ENCODE measurements at regions not wholly inside any gene's neighbourhood (a gene's known extent, or its start where the extent isn't known, plus 50 kb on each side); places are given as distances from the start of the nearest gene placed in this dataset.
A peak's percentile ranks its signal among the peaks of the same experiment; 100 is the strongest.

DNA sequence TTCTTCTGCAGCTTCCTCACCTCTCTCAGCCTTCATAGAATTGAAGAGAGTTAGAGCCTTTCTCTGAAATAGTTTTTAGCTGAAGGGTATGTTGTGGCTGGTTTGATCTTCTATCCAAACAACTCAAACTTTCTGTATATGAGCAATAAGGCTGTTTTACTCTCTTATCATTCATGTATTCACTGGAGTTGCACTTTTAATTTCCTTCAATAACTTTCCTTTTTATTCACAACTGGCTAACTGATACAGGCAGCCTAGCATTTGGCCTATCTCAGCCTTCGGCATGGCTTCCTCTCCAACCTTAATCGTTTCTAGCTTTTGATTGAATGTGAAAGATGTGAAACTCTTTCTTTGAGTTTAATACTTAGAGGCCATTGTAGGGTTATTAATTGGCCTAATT lies 109.3 kb downstream of the GTPBP8 start:
- Mint-ChIP-seq H3K4me1 (ENCODE audit: low read depth) (peaks cover 6% of the 10 kb centered on the region), H3K27ac (no peak overlapping the region), H3K36me3 (no peaks in the 10 kb centered on the region), H3K9me3 (no peaks in the 10 kb centered on the region), H3K4me3 (no peak overlapping the region), H3K27me3 (no peaks in the 10 kb centered on the region)
- POLR2A ChIA-PET = no interaction called here
- DNase-seq = no peak
- intact Hi-C loops (cut with micrococcal nuclease) = no loop called here
- CTCF ChIA-PET = no interaction called here

GRCh38 chr3:113103588-113103987 lies 107.8 kb upstream of the BOC start:
- CTCF ChIA-PET = no interaction called here
- Mint-ChIP-seq H3K4me1 (ENCODE audit: low read depth) (peaks cover 2% of the 10 kb centered on the region), H3K4me3 (no peak overlapping the region), H3K9me3 (no peaks in the 10 kb centered on the region), H3K36me3 (no peaks in the 10 kb centered on the region), H3K27ac (no peak overlapping the region), H3K27me3 (no peaks in the 10 kb centered on the region)
- intact Hi-C loops (cut with micrococcal nuclease) = no loop called here
- POLR2A ChIA-PET = no interaction called here
- DNase-seq = no peak

DNA sequence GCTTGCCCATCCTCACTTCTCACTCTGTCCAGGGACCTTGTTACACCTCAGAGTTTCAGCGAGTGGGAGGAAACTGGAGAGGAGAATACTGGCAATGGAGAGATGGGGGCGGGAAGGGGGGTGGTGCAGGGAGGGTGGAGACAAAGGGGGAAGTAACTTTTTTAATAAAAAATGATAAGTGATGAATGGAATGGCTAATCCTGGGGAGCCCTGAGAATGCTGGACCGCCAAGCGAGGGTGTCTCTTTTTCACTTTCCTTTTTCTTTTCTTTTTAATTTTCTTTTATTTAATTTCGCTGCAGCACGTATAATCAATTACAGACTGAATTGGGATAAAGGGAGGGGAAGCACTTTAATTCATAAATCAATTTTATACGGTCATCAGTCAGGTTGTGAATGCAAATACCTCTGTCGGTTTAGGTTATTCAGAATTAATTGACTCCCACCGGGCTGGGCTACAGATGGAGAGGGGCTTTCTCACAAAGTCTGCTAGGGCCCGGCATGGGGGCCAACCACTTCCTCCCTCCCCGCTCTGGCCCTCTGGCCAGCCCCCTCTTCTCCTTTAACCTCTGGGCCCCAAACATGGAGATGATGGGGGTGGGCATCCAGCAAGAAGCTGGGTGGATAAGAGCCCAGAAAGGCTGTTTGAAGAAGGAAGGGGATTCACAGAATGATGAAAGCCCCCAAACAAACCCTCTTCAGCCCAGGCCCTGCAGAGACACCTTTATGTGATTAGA lies 106.8 kb upstream of the BOC start:
- intact Hi-C loops (cut with micrococcal nuclease) = no loop called here
- H3K36me3 Mint-ChIP-seq = no peaks in the 10 kb centered on the region
- no peak for DNase-seq
- H3K4me3 Mint-ChIP-seq = no peak overlapping the region
- H3K27ac Mint-ChIP-seq = no peak overlapping the region
- no peaks in the 10 kb centered on the region for H3K9me3 Mint-ChIP-seq
- ChIA-PET CTCF (no interaction called here), POLR2A (no interaction called here)
- no peaks in the 10 kb centered on the region for H3K27me3 Mint-ChIP-seq
- H3K4me1 Mint-ChIP-seq (ENCODE audit: low read depth) = peaks cover 3% of the 10 kb centered on the region

GRCh38 chr3:113105093-113105449 lies 106.3 kb upstream of the BOC start:
- no peak overlapping the region for H3K4me3 Mint-ChIP-seq
- CTCF ChIA-PET = no interaction called here
- POLR2A ChIA-PET = no interaction called here
- no peaks in the 10 kb centered on the region for H3K36me3 Mint-ChIP-seq
- H3K4me1 Mint-ChIP-seq (ENCODE audit: low read depth) = peaks cover 4% of the 10 kb centered on the region
- intact Hi-C loops (cut with micrococcal nuclease) = no loop called here
- H3K27me3 Mint-ChIP-seq = no peaks in the 10 kb centered on the region
- H3K27ac Mint-ChIP-seq = no peak overlapping the region
- no peak for DNase-seq
- no peaks in the 10 kb centered on the region for H3K9me3 Mint-ChIP-seq

GRCh38 chr3:113105966-113106660 lies 105.2 kb upstream of the BOC start:
- H3K27me3 Mint-ChIP-seq = no peaks in the 10 kb centered on the region
- no peak for DNase-seq
- no peak overlapping the region for H3K4me3 Mint-ChIP-seq
- H3K36me3 Mint-ChIP-seq = no peaks in the 10 kb centered on the region
- ChIA-PET CTCF (no interaction called here), POLR2A (no interaction called here)
- peaks cover 10% of the 10 kb centered on the region for H3K4me1 Mint-ChIP-seq (ENCODE audit: low read depth)
- intact Hi-C loops (cut with micrococcal nuclease) = no loop called here
- H3K27ac Mint-ChIP-seq = no peak overlapping the region
- H3K9me3 Mint-ChIP-seq = no peaks in the 10 kb centered on the region

- Mint-ChIP-seq H3K36me3 (no peaks in the 10 kb centered on the region), H3K9me3 (no peaks in the 10 kb centered on the region), H3K27ac (no peak overlapping the region), H3K27me3 (no peaks in the 10 kb centered on the region), H3K4me3 (no peak overlapping the region), H3K4me1 (ENCODE audit: low read depth) (peaks cover 35% of the 10 kb centered on the region)
- no peak for DNase-seq
- ChIA-PET CTCF (no interaction called here), POLR2A (no interaction called here)
- intact Hi-C loops (cut with micrococcal nuclease) = no loop called here
Measured at GRCh38 chr3:113110267-113110666, 101.1 kb upstream of the BOC start.

DNA sequence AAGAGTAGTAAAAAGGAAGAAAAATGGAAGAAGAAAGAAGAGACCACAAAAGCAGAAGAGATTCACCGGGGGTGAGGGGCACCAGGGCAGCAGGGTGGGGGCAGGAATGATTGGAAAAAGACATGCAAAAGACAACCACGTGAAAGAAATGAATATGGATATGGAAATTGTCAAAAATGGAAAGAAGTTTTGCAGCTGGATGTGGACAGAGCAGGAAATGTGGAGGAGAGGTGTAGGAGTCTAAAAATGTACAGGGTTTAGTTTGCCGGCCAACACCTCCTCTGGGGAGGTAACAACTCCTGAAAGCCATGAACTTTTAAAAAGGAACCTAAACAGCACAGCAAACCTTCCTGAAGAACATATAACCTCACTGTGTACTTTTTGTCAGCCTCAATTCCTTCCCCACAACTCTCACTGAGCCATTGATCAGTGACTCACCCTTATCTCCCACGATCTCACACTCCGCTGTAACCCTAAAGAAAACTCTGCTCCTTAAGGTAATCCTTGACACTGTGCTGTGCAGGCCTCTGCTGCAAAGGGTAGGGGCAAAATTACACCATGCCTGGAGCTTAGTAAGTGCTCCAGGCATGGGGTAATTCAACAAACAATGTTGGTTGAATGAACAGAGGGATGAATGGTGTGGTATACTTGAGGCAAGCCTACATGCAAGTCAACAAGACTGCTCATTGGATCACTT lies 100.2 kb upstream of the BOC start:
- no peaks in the 10 kb centered on the region for H3K36me3 Mint-ChIP-seq
- DNase-seq = peak; percentile 35
- H3K27me3 Mint-ChIP-seq = no peaks in the 10 kb centered on the region
- intact Hi-C loops (cut with micrococcal nuclease) = no loop called here
- ChIA-PET CTCF (no interaction called here), POLR2A (no interaction called here)
- no peak overlapping the region for H3K27ac Mint-ChIP-seq
- no peak overlapping the region for H3K4me3 Mint-ChIP-seq
- peaks cover 35% of the 10 kb centered on the region for H3K4me1 Mint-ChIP-seq (ENCODE audit: low read depth)
- H3K9me3 Mint-ChIP-seq = no peaks in the 10 kb centered on the region

DNA sequence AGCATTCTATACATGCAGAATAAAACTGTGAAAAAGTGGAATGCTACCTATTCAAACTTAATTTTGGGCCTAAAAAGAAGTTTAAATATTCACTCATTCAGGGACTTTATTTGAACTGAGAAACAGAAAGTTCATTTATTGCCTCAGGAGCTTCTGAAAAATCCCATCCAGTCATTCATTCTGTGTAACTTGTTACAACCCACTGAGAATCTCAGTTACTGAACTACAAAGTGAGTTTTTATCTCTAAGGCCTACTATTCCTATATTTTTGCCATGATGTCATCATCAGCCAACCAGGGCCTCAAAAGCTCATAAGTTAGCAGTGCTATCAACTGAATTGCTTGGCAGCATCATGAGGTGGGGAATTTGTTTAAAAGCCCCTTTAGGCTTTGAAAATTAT lies 98.0 kb upstream of the BOC start:
- ChIA-PET POLR2A (no interaction called here), CTCF (interaction anchor here (1.7 kb wide), 1 partner anchor 175 kb away, joined by 11 read pairs; no protein-coding TSS in a partner anchor)
- Mint-ChIP-seq H3K27me3 (no peaks in the 10 kb centered on the region), H3K36me3 (no peaks in the 10 kb centered on the region), H3K9me3 (no peaks in the 10 kb centered on the region), H3K4me1 (ENCODE audit: low read depth) (peaks cover 35% of the 10 kb centered on the region), H3K27ac (no peak overlapping the region), H3K4me3 (no peak overlapping the region)
- no peak for DNase-seq
- intact Hi-C loops (cut with micrococcal nuclease) = loop anchor here (2.0 kb wide), 1 partner anchor 551 kb away; the partner anchor contains the start of gene SLC35A5

GRCh38 chr3:113117511-113118234 lies 93.7 kb upstream of the BOC start:
- Mint-ChIP-seq H3K9me3 (no peaks in the 10 kb centered on the region), H3K36me3 (no peaks in the 10 kb centered on the region), H3K27me3 (no peaks in the 10 kb centered on the region), H3K4me1 (ENCODE audit: low read depth) (peaks cover 14% of the 10 kb centered on the region), H3K27ac (no peak overlapping the region), H3K4me3 (no peak overlapping the region)
- ChIA-PET POLR2A (no interaction called here), CTCF (no interaction called here)
- DNase-seq = no peak
- intact Hi-C loops (cut with micrococcal nuclease) = no loop called here

DNA sequence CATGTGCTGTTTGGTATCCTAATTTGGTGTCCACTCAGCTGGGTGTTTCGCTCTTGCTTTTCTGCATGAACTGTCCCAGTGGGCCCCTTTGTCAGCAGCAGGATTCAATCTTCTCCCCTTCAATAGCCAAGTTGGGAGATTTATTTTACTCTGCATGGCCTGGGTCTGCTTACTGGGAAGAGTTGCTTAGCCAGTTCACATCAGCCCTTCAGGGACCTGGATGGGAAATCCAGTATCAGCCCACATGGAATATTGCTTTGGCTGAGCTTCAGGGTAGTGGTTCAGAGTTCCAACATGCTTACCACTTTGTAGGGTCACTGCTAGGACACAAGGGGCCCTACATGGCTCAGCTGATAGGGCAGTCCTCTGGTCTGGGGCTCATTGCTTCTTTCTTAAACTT lies 93.0 kb upstream of the BOC start:
- H3K27me3 Mint-ChIP-seq = no peaks in the 10 kb centered on the region
- no peak overlapping the region for H3K27ac Mint-ChIP-seq
- ChIA-PET CTCF (no interaction called here), POLR2A (no interaction called here)
- intact Hi-C loops (cut with micrococcal nuclease) = no loop called here
- H3K36me3 Mint-ChIP-seq = no peaks in the 10 kb centered on the region
- H3K4me3 Mint-ChIP-seq = no peak overlapping the region
- H3K9me3 Mint-ChIP-seq = no peaks in the 10 kb centered on the region
- peaks cover 8% of the 10 kb centered on the region for H3K4me1 Mint-ChIP-seq (ENCODE audit: low read depth)
- no peak for DNase-seq

DNA sequence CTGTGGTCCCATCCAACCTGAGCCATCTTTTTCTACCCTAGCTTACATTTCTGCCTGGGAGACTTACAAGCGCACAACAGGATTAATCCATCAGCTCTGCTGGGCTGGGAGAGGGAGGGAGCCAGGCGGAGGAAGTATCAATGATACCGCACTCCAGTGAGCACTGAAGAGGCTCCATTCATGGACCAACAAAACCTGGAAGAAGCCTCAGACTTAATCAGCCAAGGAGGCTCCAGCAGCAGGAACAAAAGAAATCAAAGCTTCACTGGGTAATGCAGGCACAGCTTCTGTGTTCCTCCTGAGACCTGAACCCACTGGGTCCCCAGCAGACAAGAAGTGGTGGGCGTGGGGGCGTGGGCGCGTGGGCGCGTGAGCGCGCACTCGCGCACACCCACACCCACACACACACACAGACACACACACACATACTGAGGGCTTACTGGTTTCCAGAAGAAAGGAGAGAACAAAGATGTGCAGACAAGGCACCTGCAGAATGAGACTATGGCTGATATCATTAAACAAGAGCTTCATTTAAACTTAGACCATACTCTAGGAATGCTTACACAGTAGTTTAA lies 87.0 kb upstream of the BOC start:
- POLR2A ChIA-PET = no interaction called here
- intact Hi-C loops (cut with micrococcal nuclease) = no loop called here
- H3K4me1 Mint-ChIP-seq (ENCODE audit: low read depth) = no peaks in the 10 kb centered on the region
- H3K9me3 Mint-ChIP-seq = no peaks in the 10 kb centered on the region
- H3K4me3 Mint-ChIP-seq = no peak overlapping the region
- no peak for DNase-seq
- no peaks in the 10 kb centered on the region for H3K36me3 Mint-ChIP-seq
- CTCF ChIA-PET = interaction anchor here (1.5 kb wide), 1 partner anchor 164 kb away, joined by 3 read pairs; no protein-coding TSS in a partner anchor
- no peak overlapping the region for H3K27ac Mint-ChIP-seq
- H3K27me3 Mint-ChIP-seq = no peaks in the 10 kb centered on the region

- Mint-ChIP-seq H3K4me1 (ENCODE audit: low read depth) (no peaks in the 10 kb centered on the region), H3K4me3 (no peak overlapping the region), H3K27ac (no peak overlapping the region), H3K9me3 (no peaks in the 10 kb centered on the region), H3K27me3 (no peaks in the 10 kb centered on the region), H3K36me3 (no peaks in the 10 kb centered on the region)
- intact Hi-C loops (cut with micrococcal nuclease) = no loop called here
- ChIA-PET CTCF (no interaction called here), POLR2A (interaction anchor here (0.9 kb wide), 1 partner anchor 25 kb away, joined by 3 read pairs; no protein-coding TSS in a partner anchor)
- no peak for DNase-seq
Measured at GRCh38 chr3:113125951-113126350, 85.4 kb upstream of the BOC start.
